Keratinocyte (primary cell): ENCODE measurements at regions not wholly inside any gene's neighbourhood (a gene's known extent, or its start where the extent isn't known, plus 50 kb on each side); places are given as distances from the start of the nearest gene placed in this dataset.

Experiments
- CTCF ChIP-seq, 3 experiments: IDR thresholded peaks in 1 of 3; conservative IDR thresholded peaks in 1 of 3; optimal IDR thresholded peaks in 1 of 3; 2 replicates in 2 of 3; 3 replicates in 1 of 3; pipeline versions ENCODE3 to v1.5.1; 2011; ENCODE audit warnings: low read length in 3 of 3, mild to moderate bottlenecking in 3 of 3, moderate library complexity in 2 of 3, control low read depth in 1 of 3, inconsistent platforms in 1 of 3; ENCODE audit not compliant: insufficient read depth in 2 of 3; ENCODE audit errors: extremely low read depth in 1 of 3
- EZH2 ChIP-seq: IDR thresholded peaks from one replicate; pipeline ENCODE4 v1.6.1; 2012; ENCODE audit warnings: inconsistent platforms, mild to moderate bottlenecking, low read length, moderate library complexity

- TF ChIP-seq CTCF (optimal IDR thresholded peaks at IDR 0.05 in 1 of 3, IDR thresholded peaks at IDR 0.05 in 1 of 3, conservative IDR thresholded peaks at IDR 0.05 in 1 of 3; ENCODE audit: extremely low read depth in 1 of 3, insufficient read depth in 2 of 3, low read length in 3 of 3) (no peak), EZH2 (no peak)
These were observed 190.2 kb upstream of the HMGA2 start for GRCh38 chr12:65634061-65634460.
